ENCODE measurements at regions not wholly inside any gene's neighbourhood (a gene's known extent, or its start where the extent isn't known, plus 50 kb on each side); places are given as distances from the start of the nearest gene placed in this dataset.

DNA sequence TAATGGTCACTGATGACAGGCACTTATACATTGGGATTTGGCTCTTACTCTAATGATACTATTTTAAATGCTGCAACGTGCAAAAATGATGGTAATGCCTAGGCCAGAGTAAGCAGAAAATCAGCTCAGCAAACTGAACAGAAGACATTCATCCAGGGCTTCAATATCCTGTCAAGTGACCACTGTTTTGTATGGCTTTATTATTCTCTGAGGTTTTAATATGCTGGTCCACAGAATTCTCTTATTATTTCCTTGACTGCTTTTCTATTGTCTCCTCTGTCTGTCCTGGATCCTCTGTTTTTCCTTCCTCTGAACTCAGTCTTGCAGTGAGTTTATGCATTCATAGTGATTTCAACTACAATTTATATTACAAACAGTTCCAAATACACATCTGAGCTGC lies 90.8 kb upstream of the PMFBP1 start:
- DNase-seq, result no peak

DNA sequence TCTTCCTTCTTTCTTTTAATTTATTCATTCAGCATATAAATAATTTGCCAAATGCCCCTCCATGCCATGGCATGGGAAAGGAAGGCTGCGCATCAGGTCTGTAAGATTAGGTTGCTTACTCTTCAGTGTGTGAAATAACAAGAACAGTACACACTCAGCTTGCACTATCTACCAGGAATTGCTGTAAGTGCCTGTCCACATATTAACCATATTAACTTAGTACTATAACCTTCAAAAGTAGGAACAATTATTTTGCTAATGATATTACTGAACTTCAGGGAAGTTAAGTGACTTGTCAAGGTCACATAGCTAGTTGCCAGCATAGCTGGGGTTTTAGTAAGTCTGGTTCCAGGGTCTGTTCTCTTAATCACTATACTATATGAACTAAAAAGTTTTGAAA lies 89.2 kb upstream of the PMFBP1 start:
- no peak for DNase-seq

DNA sequence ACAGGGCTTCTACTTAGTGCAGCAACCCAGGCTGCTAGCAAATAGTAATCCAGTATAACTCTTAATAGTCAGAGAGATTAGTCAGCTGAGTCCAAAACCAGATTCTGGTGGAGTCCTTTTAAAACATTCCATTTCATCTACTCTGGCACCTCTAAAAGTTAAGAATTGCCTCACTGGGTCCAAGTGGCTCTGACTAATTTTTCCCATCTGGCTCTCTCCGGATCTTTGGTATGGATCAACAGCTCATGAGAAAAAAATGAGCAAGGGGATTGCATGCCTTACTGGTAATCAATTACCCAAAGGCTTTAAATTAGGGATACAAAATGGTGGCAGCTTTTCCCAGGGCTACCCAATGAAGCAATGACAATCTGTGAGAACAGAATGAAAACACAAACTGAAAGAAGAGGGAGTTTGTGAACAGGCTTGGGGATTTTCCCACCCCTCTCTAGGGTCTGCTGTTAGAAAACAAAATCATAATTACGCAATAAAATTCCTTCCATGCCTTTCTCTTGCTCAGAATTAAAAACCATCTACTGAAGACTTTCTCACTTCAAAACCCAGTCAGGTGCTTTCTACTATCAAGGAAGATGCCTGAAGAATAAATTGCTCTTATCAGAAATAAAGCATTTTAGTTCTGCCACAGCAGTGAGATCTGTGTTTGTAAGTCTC lies 84.6 kb upstream of the PMFBP1 start:
- peak; percentile 92 for DNase-seq

DNA sequence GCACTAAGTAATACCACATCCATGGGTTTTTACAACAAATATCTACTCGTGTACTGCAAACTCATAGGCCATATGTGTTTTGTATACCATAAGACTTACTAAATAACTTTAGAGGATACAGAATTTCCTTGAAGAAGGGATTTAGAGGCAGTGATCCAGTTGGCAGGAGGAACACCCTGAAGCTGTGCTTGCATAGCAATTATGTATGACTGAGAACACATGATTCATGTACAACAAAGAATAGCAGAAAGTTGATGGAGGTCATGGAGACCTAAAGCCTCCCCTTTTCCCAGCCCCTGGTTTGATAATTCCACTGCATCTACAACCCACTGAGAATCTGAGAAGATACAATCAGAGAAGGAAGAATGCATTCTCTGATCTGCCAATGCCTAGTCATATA lies 83.8 kb upstream of the PMFBP1 start:
- DNase-seq, result no peak

DNA sequence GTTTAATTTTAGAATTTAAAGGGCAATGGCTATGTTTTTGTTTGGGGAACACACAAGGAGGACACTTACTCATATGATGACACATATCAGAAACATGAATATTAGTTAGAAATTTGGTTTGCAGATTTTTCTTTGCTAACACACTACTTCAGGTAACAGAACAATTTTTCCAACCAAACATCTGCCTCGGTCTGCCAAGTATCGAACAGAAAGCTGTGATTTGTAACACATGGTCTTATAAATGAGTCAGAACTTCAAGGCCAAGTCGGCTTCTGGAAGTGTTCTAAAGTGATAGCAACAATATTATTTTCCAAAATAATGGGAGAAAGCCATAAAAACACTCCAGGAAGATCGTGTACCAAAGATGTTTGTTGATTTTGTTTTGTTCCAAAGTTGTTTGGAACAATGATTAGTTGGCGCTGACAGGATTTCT lies 75.9 kb upstream of the PMFBP1 start:
- peak; percentile 71 for DNase-seq

DNA sequence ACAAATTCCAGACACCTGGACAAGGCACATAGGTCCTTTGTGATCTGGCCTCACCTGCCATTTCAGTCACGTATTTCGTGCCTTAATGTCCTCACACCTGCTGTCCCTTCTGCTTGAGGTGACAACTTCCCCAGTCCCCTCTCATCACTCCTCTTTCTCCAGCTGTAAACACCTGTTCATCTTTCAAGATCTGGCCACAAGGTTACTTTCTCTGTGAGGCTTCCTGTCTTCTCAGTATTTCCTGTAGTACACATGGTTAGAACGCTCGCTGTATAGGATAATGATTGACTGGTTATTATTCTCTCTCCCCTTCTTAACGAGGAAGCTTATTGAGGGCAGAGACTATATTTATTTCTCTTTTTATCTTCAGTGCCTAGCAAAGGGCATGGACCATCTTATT lies 74.5 kb upstream of the PMFBP1 start:
- no peak for DNase-seq

DNA sequence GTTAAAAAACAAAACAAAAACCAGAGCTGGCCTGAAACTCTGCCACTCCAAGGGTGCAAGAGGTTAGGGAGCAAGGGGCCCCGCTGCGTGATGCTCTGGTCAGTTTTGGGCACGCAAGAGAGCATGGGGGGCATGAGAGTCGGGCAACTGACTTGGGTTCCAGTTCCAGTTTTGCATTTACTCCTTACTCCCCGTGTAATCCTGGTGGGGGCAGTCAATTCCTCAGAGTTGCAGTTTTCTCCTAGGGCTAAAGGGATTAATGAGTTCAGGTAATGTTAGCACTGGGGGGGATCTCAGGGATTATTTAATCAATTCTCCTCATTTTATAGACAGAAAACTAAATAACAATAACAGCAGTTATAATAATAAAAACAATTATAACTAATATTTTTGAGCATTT lies 72.9 kb upstream of the PMFBP1 start:
- DNase-seq, result no peak

DNA sequence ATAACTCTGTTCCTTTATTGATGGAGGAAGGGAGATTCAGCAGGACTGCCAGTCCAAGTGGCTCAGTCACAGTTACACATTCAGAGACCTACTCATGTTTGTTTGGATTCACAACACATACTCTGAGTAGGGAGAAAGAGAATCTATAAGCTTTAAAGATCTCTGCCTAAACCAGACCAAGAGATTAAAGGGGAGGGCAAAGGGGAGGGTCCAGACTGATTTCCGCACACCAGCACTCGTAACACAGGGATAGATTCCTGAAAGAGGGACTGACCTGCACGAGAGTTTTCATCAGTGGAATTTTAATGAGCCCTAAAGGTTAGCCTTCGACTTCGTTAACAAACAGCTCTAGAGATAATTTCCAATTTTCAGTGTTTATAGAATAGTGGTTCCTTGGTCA lies 71.7 kb upstream of the PMFBP1 start:
- DNase-seq, result no peak

DNA sequence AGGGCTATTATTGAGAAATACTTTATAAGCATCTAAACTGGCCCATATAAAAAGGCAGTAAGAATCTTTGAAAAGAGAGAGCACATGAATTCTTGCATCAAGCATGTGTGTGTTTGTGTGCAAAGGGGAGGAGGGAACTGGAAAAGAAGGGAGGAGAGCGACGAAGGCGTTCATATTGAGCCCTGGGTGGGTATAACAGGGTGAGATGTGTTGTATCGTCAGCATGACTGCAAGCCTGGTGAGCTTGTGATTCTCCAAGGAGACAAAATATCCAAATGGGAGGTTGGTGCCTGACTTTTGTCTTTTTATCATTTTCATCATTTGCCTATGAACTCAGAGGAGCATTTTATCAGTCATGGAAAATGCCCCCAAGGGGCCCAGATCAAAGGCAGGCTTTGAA lies 70.8 kb upstream of the PMFBP1 start:
- DNase-seq, result no peak

DNA sequence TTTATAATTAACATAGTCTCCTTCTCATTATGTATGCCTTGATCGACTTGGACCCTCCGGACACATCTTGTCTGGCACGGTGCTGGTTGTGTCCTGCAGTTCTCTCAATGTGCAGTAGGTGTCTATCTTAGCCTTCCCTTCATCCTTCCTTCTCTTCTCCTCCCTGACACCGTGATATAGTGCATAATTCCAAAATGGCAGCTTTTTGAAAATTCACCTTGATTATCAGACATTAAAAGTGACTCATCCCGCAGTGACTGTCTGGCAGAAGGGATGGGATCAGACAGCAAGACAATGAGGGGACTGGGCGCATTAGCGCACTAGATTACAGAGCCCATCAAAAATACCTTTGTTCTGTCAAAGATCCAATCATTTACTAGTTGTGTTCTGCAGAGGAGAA lies 70.0 kb upstream of the PMFBP1 start:
- peak; percentile 73 for DNase-seq

DNA sequence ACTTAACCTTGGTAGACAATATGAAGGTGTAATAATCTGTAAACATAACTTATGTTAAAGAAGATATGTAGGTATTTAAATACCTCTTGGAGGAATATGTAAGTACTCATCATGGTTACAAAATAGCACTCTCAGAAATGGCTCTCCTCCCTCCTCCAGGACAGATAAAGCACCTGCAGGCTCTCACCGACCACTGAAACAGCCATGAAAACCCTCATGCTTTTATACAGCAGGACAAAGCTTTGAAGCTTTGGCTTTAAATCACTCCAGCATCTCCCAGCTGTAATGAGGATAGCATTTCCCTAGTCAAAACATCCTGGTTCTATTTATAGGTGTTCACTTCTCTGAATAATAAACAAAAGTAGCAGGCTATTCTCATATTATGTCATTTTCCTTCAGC lies 69.1 kb upstream of the PMFBP1 start:
- DNase-seq, result no peak

DNA sequence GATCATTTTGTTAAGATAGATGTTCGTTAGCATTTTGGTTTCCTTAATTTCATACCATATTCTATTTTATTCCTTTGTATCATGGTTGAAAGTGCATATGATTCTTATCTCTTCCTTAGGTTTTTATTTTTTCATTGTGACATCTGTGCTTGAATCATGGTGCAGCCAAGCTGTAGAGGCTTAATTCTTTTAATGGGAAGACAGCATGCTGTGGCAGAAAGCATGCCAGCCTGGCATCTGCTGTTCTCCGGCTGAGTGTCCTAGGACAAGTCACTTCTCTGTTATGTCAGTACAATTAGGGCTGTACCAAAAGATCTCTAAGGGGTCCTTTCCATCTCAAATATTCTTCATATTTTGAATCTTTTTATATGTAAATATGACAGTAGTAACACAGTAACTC lies 68.5 kb upstream of the PMFBP1 start:
- no peak for DNase-seq

DNA sequence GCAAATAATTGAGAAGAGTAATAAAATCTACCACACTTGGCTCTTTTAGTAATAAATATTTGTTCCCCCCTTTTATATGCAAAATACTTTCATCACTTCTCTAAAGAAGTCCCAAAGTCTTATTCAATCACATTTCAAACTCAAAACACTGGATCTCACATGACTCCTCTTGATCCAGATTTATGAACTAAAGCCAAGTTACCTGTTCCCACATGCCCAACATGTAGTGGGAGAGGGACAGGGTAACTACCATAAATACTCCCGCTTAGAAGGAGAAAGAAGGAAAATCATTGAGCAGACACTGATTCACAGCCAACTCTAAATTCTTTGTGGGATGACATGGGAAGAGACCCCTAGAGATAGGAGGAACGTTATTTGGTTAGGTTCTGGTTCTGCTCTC lies 64.9 kb upstream of the PMFBP1 start:
- DNase-seq, result no peak

DNA sequence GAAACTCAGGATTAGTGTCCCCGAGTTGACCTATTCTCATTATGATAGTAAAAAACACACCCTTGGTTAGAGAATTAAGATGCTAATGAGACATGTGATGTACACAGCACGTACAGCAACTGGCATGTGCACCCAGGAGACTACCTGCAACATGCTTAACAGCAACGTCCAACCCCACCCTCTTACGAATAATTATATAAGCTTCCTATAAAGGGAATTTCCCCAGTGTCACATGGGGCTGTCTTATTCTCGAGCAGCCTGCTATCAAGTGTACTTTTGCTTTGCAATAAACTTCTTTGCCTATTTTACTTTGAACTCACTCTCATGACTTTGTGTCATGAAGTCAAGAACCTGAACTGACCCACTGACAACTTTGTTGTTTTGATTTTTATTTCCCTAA lies 62.4 kb upstream of the PMFBP1 start:
- no peak for DNase-seq

DNA sequence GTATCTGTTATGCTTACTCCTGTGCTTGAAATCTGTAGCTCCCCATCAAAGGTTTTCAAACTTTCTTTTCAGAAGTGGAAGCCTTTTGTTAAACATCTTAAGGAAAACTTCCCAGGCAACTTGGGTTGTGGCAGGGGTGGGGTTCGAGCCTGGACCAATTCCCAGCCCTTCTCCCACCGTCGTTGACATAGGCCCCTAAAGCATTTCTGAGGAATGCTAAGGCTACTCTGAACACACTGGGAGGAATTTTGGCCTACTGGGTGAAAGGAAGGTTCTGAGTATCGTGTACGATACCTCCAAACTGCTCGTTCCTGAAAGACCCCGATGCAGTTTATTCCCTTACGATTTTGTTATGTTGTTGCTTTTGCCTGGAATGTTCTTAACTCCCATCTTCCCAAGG lies 56.1 kb upstream of the PMFBP1 start:
- no peak for DNase-seq

DNA sequence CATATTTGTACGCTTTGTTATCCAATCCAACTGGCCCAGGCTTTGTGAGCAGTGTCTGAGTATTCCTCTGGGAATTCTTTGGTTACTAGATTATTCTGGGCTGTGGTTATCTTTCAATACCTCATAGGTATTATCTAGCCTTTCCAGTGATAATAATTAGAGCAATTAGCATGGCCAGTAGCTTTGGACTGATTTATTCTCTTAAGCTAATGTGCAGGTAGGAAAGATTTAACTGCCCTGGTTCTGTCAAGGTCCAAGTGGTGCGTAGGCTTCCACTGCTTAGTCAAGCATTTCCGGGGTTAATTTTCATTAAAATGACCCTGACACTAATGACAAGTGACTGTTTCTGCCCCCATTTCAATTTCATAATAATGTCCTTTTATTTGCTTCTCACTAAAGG lies 54.2 kb upstream of the PMFBP1 start:
- DNase-seq, result no peak

DNA sequence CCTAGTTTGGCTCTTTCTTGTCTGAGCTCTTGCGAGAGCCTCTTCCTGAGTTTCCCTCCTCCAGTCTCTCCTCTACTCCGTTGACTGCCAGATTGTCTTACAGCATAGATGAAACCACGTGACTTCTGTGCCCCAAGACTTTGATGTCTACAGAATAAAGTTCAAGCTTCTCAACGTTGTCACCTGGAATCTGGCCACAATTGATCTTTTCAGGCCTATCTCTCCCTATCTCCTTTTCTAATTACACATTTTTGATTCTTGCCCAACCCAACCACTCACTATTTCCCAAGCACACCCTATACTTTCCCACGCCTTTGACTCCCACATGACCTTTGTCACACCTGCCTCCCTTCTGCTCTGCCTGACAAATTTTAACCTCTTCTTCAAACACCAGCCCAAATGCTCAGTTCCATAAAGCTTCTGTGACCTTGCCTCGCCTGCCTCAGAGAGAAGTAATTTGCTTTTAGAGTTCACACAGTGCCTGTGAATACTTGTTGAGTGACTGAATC lies 52.4 kb upstream of the PMFBP1 start:
- no peak for DNase-seq

DNA sequence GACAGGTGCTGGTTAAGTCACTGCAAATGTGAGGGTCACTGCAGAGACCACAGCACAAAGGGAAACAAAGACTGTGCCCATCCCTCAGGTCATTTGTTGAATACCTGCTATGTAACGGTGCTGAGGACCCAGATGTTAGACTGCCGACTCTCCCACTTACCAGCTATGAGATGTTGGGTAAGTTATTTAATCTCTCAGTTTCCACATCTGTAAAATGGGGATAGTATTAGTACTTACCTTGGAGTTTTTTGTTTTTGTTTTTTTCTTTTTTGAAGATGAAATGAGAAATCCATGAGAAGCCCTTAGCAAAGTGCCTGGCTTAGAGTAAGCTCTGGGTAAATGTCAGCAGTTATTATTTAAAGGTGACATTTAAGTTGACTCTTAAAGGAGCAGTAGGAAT lies 50.5 kb upstream of the PMFBP1 start:
- no peak for DNase-seq
